NCI-H2081 (cell line): ENCODE measurements at regions not wholly inside any gene's neighbourhood (a gene's known extent, or its start where the extent isn't known, plus 50 kb on each side); places are given as distances from the start of the nearest gene placed in this dataset.
"Not testable (repeated sequence)": the region's sequence is repeated elsewhere in the genome, so short reads cannot be mapped to it uniquely, and the experiment has no call there.

Experiments used
- DNase-seq, 2 experiments: peaks; one replicate each; lab custom pipeline; 2025; lab: John Stamatoyannopoulos, UW

DNA sequence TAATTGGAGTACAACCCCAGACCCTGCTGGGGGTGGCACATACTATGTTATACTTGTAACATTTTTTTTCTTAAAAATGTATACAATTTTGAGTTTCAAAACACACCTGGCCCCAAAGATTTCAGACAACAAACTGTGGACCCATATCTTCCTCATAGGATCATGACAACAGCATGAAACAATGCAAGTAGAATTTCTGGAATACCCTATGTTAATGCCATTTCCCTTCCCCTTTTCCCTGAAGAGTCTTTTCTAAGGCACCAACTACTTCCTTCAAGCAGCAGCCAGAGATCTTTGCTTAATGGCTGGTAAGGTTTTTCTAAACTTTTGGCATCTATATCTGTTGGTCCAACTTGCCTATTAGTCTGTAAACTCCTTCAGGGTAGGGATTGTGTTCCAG is 99.9 kb upstream of the SERBP1 start:
- DNase-seq: no peak

DNA sequence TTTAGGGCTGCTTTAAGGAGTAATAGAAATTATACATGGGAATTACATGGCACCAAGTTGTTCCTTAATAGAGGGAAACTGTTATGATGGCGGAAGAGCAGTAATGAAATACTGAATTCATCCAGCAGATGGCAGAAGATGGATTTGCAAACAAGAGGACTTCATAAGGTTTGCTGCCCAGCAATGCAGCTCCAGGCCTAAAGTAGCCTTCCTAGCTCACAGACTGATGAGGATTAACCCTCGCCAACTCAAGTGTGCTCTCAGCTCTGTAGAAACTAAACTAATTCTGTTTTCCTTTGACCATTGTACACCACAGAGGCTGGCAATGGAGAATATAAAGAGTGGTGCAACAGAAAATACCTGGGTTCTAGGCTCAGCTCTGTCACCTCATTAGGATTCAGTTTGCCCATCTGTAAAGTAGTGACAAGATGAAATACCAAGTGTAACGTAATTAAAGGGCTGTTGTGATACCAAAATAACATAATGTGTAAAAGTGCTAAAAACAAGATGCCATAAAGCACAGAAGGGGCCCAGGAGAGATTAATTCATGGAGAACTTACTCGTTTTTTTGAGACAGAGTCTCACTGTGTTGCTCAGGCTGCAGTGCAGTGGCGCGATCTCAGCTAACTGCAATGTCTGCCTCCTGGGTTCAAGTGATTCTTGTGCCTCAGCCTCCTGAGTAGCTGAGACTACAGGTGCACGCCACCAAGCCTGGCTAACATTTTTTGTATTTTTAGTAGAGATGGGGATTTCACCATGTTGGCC is 102.4 kb upstream of the SERBP1 start:
- peak; percentile 63 to 71 for DNase-seq

DNA sequence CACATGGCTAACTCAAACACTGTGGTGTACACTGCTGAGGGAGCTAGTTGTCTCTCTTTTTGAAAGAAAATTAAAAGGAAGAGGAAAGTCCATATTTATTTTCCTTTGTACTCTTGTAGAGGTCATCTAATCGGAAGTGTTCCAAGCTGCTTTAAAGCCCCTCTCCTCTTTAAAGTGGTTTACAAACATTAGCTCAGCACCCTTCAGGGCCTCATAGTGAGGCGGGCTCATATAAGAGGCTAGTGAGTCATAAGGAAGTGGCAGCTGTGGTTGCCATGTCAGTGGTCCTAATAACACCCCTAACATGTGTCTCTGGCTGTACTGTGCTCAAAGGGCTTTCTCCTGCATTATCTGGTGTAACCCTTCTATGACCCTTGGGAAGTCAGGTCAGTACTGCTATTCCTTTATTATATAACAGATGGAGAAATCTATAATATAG is 104.4 kb upstream of the SERBP1 start:
- DNase-seq: peak in 1 of 2 experiments; percentile 26

DNA sequence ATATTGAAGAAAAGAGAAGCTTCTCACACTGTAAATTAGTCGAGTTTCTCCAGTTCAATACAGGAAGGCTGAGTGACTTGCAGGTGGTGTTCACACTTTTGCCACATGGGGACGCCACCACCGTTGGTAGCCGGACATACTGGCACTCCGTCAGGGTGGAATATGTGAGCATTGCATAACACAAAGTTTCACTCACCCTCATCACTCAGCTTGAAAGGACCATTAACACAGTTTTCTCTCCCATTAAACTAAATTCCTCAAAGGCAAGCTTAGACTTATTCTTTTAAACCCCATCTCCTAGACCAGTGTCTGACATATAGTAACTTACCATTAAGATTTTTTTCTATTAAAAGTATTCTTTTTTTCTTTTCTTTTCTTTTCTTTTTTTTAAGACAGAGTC is 105.3 kb upstream of the SERBP1 start:
- peak; percentile 31 to 34 for DNase-seq

DNA sequence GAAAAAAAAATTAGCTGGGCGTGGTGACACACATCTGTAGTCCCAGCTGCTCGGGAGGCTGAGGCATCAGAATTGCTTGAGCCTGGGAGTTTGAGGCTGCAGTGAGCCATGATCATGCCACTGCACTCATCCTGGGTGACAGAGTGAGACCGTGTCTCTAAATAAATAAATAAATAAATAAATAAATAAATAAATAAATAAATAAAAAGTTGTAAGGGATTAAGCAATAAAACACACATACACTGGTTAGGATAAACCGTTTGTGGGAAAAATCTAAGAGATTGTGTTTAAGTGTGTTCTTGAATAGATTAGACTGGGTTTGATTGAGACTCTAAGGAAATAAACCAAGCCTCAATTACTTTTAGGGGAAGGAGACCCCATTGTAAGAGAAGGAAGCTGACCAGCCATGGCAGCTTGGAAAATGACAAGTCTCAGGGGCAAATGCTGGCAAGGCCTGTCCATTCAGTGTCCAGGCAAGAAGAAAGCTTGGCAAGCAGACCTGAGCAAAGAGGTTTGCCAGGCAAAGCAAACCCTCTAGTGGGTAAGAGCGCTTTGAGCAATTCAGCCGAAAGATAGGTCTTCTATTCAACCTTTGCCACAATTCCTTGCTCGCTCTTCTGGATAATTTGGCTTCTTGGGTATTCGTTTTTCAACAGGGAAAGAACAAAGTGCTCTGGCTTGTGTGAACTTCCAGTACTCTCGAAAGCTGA is 106.9 kb upstream of the SERBP1 start:
- DNase-seq: no peak

DNA sequence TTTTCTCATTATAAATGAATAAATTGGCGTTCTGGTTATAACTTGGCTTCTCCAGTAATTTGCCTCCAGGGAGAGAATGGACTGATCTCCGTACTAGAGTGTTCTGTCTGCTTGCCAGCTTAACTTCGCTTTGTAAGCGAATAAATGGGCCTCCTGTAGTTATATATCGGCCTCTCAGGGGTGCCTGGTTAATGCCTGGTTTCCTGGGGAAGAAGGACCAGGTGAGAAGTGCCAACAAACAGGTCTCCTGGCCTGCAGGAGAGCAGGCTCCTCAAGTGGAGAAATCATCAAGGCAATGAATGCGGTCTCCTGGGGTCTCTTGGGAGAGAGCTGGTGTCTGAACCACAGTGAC is 107.4 kb upstream of the SERBP1 start:
- peak; percentile 43 to 80 for DNase-seq

DNA sequence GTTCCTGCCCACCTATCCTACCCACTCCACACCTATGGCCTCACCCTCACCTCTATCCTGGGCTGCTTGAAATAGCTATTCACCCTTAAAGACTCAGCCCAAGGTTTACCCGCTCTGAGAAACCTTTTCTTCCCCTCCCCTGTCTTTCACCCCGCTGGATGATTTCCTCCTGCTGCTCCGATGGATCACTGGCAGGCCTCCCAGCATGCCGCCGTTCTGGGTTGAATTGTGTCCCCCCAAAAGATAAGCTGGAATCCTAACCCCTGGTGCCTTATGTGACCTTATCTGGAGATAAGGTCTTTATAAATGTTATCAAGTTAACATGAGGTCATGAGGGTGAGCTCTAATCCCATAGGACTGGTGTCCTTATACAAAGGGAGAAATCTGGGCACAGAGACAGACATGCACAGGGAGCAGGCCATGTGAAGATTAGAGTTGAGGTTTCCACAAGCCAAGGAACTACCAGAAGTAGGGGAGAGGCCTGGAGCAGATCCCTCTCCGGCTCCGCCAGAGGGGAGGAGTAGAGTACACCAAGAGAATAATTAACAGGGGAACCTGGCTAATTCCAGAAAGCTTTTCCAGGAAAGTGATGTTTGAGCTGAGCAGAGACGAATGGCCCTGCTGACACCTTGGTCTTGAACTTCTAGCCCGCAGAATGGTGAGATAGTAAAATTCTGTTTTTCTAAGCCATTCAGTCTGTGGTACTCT is 110.0 kb upstream of the SERBP1 start:
- no peak for DNase-seq

DNA sequence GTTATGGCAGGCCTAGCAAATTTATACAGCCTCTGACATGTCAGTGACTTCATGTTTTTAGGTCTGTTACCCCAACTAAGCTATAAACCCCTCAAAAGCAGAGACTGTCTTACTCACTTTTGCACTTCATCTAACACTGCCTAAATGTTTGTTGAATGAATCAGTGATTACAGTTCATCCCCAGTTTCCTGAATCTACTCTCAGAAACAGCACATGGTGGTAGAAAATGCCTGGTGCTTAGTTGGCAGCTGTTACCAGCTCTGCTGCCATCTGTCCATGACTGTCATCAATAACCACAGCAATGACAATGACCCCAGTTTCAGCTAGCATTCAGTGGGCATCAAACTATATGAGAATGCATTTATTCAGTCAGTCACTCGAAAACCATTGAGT is 110.5 kb upstream of the SERBP1 start:
- DNase-seq: no peak

DNA sequence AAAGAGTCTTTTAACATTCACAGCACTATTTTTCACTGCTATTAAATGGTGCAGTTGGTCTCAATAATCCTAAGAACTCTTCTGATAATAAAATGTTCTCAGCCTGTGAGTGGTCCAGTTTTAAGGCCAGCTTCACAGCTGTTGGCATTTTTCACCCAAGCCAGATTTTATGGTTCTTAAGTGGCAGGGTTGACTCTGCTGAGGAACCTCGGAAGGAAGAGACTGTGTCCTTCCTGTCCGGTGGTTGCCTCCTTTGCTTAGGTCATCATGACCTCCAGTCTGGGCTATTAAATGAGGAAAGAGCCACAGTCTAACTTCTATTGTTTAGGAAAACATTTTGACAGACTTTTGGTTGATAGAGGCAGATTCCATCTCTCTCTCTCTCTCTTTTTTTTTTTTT is 112.5 kb upstream of the SERBP1 start:
- no peak for DNase-seq

DNA sequence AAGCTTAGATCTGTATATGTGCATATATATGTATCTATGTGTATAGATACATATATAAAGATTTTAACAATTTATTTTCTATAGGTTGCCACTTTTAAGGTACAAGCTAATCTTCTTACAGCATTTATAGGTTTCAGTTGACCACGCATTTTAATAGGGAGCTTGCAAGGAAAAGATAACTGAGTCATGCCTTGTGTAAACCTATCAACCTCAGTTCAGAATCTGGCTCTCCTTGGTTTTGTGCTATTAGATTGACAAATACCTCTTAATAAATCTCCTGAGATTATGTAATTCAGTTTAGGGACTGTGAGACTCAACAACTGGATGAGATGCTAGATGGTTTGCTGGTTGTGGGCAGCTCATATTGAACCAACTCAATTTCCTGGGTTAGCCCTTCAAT is 114.7 kb upstream of the SERBP1 start:
- DNase-seq: no peak

DNA sequence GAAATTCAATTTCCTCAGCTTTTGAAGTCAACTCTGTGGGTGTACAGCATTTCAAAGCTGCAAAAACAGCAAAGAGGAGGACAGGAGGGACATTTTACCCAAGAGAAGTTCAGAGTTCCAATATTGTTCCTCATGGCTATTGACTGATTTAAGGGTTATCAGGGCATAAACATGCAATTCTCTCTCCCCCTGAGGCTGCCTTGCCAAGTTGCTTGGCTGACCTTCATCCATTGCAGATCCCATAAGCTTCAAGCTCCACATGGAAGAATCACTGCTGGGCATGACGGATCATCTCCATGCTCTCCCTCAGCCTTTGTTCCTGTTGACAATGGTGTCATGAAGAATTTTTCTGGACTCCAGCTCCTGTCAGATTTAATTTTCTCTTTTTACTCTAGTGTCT is 115.2 kb upstream of the SERBP1 start:
- DNase-seq: no peak

DNA sequence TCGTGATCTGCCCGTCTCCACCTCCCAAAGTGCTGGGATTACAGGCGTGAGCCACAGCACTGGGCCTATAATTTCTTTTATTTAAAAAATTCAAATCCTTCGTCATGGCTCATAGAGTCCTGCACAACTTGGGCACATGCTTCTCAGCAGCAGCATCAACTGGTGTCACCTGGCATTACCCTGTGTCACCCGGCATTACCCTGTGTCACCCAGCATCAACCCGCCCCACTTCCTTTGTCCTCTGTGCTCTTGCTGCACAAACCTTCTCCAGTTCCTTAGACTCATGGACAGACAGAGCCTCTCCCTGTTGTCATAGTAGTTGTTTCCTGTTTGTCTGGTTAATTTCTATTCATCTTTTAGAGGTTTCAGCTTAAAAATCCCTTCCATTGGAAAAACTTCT is 121.2 kb upstream of the SERBP1 start:
- no peak for DNase-seq

DNA sequence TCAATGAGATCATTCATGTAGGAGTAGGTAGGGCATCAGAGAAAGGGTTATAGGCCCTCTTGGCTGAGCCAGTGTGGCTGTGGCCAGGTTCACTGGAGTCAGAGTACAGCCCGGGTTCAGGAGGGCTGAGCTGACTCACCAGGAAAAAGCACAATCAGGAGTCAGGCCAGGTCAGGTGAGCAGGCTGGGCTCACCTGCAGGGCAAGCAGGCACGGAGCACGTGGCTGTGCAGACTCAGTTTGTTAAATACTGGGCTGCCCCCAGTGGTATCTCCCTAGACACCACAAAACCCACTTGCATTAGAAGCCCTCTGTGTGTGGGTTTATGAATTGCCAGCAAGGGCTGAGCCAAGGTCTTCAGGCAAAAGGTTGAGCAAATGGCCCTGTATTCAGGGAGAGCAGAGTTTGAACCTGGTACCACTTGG is 122.1 kb upstream of the SERBP1 start:
- DNase-seq: no peak

DNA sequence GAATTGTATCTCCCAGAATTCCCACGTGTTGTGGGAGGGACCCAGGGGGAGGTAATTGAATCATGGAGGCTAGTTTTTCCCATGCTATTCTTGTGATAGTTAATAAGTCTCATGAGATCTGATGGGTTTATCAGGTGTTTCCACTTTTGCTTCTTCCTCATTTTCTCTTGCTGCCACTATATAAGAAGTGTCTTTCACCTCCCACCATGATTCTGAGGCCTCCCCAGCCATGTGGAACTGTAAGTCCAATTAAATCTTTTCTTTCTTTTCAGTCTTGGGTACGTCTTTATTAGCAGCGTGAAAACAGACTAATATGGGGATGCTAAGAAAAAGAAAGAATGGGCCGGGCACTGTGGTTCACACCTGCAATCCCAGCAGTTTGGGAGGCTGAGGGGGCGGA is 124.0 kb upstream of the SERBP1 start:
- DNase-seq: not testable (repeated sequence)

DNA sequence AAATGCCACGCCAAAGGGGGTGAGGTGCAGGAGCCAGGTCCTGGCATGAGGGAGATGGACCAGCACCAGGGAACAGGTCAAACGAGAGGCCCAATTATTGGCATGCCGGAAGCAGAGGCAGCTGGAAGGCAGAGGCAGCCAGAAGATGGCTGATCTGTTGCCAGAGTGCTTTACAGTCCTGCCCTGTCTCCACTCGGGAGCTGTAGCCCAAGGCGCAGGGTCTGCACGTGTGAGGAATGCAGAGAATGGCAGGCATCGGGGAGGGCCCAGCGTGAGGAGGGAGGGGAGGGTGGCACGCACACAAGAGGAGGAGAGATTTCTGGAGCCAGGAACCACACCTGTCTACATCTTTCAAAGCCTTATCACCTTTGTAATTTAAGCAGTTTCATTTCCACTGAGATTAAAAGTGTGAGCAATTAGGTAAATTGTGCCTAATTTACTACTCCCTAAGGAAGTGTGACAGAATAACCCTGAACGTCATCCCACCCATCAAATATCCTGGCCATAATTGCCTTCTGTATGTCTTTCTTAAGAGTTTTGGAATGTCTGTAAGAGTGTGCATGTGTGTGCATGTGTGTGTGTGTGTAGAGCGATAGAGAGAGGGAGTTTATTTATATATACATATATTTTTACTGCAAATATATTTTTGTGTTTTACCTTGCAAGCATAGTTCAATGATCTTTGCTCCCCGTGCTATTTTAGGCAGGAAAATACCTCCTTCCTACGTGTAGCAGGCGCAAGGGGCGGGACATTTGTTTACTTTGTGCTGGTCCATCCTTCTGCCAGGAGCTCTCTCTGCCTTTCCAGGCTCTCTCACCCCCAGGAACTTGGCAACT is 125.5 kb upstream of the SERBP1 start:
- DNase-seq: no peak

DNA sequence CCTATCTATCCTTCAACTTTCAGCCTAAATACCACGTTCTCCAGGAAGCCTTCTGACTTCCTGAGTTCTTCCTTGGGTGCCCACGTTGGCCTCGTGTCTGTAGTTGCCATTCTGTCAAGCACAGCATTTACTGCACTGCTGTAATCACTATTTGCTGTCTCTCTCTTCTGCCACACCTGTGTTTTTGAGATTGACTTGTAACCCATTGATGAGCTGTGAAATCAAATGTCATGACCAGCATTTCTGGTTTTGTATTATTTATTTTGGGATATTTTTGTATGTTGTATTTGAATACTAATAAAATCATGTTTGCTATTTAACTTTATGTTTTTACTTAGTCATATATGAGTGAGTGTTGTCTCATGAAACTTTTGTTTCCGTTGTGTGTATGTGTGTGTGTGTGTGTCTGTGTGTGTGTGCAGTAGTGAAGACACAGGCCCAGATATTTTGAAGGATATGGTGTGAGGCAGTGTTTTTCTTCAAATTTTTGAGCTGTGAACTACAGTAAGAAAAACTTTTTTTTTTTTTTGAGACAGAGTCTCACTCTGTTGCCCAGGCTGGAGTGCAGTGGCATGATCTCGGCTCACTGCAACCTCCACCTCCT is 126.2 kb upstream of the SERBP1 start:
- DNase-seq: no peak

DNA sequence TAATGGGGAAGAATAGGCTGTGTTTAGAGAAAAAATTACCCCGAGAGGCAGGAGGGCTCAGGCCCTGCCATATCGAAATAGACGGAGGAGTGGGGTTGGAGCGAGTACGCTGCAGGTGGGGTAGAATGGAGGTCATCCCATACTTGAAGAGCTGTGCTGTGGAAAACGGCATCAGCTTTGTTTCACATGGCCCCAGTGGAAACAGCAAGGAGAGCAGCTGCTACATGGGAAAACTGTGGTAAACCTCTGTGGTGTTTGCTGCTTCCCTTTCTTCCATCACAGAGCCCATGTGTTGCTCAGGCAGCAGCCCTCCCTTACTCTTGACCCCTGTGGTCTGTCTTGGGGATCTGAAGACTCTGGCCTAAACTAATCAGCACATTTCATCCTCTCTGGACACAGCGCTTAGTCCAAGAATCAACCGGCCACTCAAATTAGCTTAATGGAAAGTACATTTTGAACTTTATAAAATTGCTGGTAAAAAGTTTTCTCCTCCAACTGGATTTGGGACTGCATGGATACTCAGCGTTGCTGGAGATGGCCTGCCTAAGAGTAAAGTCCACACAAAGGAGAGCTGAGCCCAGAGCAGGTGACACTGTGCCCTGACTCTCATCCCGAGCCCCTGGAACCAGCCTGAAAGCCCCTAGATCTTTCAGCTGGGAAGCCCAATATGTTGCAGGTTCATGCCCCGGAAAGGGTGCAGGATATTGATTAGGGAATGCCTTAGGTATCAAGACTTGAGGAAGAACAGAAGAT is 127.1 kb upstream of the GADD45A start:
- no peak for DNase-seq

DNA sequence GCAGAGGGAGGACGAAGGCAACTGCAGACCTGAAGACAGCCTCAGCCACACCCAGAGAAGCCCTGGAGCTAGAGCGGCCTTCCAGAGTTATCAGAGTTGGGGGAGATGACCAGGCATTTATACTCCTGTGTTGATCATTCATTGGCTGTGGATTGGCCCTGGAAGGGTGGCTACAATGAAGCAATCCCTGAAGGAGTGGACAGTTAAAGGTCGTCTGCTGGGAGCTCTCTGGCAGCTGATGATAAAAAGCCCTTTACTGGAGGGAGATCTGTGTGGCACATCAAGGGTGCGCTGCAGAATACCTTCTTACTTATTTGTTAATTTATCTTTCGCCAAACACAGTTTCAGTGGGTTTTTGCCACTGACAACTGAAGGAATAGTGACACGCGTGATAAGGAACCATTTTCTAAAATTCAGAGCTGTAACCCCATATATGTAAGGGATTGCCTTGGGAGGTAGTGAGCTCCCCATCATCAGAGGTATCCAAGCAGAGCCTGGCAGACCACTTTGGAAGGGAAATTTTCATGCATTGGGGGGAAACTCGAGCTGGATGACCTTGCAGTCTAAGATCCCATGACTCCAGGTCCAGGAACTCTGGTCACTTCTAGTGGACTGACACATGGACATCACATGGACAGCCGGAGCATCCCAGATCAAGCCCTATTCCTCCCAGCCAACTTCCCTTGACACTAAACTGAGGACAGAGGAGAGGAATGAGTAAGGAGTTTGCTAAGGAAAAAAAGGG is 126.4 kb upstream of the GADD45A start:
- no peak for DNase-seq

DNA sequence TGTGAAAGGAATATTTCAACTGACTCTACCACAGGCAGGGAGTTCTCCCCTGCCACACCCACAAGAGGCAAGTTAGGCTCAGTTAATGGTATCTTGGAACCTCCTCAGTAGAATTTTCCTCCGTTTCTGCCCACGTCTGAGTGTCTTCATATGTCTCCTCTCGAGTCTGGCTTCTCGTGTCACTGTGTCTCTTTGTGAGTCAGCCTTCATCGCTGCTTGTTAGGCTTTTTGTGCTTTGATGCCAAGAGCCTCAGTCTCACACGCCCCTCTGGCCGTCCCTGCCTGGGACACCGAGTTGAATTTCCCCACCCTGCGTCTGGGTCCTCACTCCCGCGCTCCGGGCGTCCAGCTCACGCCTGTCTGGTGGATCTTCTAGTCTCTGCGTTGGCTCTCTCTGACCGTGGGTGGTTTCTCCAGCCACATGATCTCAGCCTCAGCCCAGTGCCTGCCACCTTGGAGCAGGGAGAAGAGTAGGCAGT is 125.7 kb upstream of the GADD45A start:
- DNase-seq: no peak

DNA sequence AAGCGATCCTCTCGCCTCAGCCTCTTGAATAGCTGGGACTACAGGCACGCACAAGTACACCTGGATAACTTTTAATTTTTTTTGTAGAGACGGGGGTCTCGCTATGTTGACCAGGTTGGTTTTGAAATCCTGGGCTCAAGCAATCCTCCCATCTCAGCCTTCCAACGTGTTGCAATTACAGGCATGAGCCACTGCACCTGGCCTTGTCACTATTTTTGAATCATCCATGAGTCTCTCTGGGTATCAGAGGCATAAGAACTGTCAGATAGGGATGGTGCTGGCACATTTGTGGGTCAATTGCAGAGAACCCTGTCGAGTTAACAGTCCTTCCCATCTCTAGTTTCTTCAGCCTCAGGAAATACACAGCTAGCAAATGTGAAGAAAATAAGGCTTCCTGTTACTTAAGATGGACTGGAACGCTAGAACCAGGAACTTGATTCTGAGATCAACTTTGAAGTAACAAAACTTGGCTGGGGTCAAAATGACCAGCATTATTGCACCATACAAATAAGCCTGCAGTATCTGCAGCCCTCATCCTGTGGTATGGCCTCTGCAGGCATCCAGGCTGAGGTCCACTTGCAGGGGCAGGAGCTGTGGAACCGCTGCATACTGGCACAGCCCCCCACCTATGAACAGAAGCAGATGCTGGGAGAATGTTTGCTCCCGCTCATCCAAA is 124.3 kb upstream of the GADD45A start:
- DNase-seq: no peak
